ENCODE measurements at regions not wholly inside any gene's neighbourhood (a gene's known extent, or its start where the extent isn't known, plus 50 kb on each side); places are given as distances from the start of the nearest gene placed in this dataset.
A peak's percentile ranks its signal among the peaks of the same experiment; 100 is the strongest.

- H3K18ac ChIP-seq (ENCODE audit: insufficient read length, low read depth, low read length), result no peak overlapping the region
- H3K27me3 ChIP-seq (ENCODE audit: insufficient read depth, low read length), result no peaks in the 10 kb centered on the region
- no peak overlapping the region for H4K5ac ChIP-seq (ENCODE audit: insufficient read length, low read depth, low read length)
- no peak overlapping the region for H2BK5ac ChIP-seq (ENCODE audit: insufficient read length, low read length)
- no peak overlapping the region for H2AFZ ChIP-seq (ENCODE audit: low read length)
- peaks cover 3% of the 10 kb centered on the region; the same call in 1 of the 2 replicates for H3K4me1 ChIP-seq (ENCODE audit: insufficient read depth, low read length)
- H3K79me2 ChIP-seq (ENCODE audit: insufficient read depth, low read length), result no peaks in the 10 kb centered on the region
- no peak overlapping the region for H3K4me2 ChIP-seq (ENCODE audit: insufficient read depth, insufficient read length, low read length)
- H3K14ac ChIP-seq (ENCODE audit: insufficient read depth, low read length), result no peak overlapping the region
- no peak overlapping the region for H2BK120ac ChIP-seq (ENCODE audit: low read depth, low read length, poor library complexity, severe bottlenecking)
- no peak overlapping the region for H4K8ac ChIP-seq (replicated peaks; ENCODE audit: insufficient read length, low read depth, low read length)
- no peak overlapping the region for H3K27ac ChIP-seq (ENCODE audit: insufficient read length, low read depth, low read length)
- H3K36me3 Mint-ChIP-seq (ENCODE audit: insufficient read depth in 1 of 3, low read depth in 3 of 3), result no peaks in the 10 kb centered on the region
- H3T11ph ChIP-seq (ENCODE audit: low read length), result no peak overlapping the region
- H3K4me3 Mint-ChIP-seq, result no peak overlapping the region
- no CpG with 5 or more reads among the region's 1 CpG for WGBS (ENCODE audit: extremely low coverage, insufficient read length, low lambda C conversion rate)
- H3K9me3 ChIP-seq (ENCODE audit: control insufficient read depth, low read depth, low read length), result no peaks in the 10 kb centered on the region
- H3K23me2 ChIP-seq (ENCODE audit: insufficient read length, low read depth, low read length, poor library complexity, severe bottlenecking), result no peaks in the 10 kb centered on the region
- no peak overlapping the region for H3K23ac ChIP-seq (ENCODE audit: insufficient read length, low read depth, low read length)
- H3K4ac ChIP-seq (ENCODE audit: low read depth, low read length), result no peak overlapping the region
- no peak overlapping the region for H3K56ac ChIP-seq (ENCODE audit: insufficient read length, low read depth, low read length)
- no peaks in the 10 kb centered on the region for H3K9me3 Mint-ChIP-seq
- H2BK15ac ChIP-seq (ENCODE audit: low read depth, low read length), result no peak overlapping the region
- no peak overlapping the region for H2AK5ac ChIP-seq (ENCODE audit: insufficient read length, low read length)
- TF ChIP-seq, protein P1, sequence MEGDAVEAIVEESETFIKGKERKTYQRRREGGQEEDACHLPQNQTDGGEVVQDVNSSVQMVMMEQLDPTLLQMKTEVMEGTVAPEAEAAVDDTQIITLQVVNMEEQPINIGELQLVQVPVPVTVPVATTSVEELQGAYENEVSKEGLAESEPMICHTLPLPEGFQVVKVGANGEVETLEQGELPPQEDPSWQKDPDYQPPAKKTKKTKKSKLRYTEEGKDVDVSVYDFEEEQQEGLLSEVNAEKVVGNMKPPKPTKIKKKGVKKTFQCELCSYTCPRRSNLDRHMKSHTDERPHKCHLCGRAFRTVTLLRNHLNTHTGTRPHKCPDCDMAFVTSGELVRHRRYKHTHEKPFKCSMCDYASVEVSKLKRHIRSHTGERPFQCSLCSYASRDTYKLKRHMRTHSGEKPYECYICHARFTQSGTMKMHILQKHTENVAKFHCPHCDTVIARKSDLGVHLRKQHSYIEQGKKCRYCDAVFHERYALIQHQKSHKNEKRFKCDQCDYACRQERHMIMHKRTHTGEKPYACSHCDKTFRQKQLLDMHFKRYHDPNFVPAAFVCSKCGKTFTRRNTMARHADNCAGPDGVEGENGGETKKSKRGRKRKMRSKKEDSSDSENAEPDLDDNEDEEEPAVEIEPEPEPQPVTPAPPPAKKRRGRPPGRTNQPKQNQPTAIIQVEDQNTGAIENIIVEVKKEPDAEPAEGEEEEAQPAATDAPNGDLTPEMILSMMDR (conservative IDR thresholded peaks at IDR 0.05), result no peak
- H3K27ac Mint-ChIP-seq, result no peak overlapping the region
- peak overlapping the region; percentile 83 for H2BK20ac ChIP-seq (ENCODE audit: low read depth, low read length, poor library complexity, severe bottlenecking)
- H3K9ac ChIP-seq (ENCODE audit: extremely low read depth, insufficient read length, low read length), result no peak overlapping the region
- no peaks in the 10 kb centered on the region for H4K20me1 ChIP-seq (ENCODE audit: control insufficient read depth, insufficient read depth, insufficient read length)
- H3K27me3 Mint-ChIP-seq (ENCODE audit: low read depth), result no peaks in the 10 kb centered on the region
- no peak overlapping the region for H4K91ac ChIP-seq (ENCODE audit: insufficient read length, low read depth, low read length)
- peaks cover 8 to 9% of the 10 kb centered on the region in 2 experiments for H3K4me1 Mint-ChIP-seq
- H2BK12ac ChIP-seq (ENCODE audit: insufficient read length, low read depth, low read length), result no peak overlapping the region
- DNase-seq, result no peak
- H3K79me1 ChIP-seq (ENCODE audit: insufficient read depth, low read depth, low read length, poor library complexity, severe bottlenecking), result no peaks in the 10 kb centered on the region
Measured at GRCh38 chr2:225100269-225100668, 58.0 kb upstream of the DOCK10 start.
